Activated effector memory CD4-positive, alpha-beta T cell treated with anti-CD3 and anti-CD28 coated beads, Interleukin-2, amount 50 U/mL, for 16 hours (primary cell): ENCODE measurements at regions not wholly inside any gene's neighbourhood (a gene's known extent, or its start where the extent isn't known, plus 50 kb on each side); places are given as distances from the start of the nearest gene placed in this dataset.

Experiments
- DNase-seq: peaks from one replicate; pipeline ENCODE4 v3.0.0-alpha.2; 2020

DNA sequence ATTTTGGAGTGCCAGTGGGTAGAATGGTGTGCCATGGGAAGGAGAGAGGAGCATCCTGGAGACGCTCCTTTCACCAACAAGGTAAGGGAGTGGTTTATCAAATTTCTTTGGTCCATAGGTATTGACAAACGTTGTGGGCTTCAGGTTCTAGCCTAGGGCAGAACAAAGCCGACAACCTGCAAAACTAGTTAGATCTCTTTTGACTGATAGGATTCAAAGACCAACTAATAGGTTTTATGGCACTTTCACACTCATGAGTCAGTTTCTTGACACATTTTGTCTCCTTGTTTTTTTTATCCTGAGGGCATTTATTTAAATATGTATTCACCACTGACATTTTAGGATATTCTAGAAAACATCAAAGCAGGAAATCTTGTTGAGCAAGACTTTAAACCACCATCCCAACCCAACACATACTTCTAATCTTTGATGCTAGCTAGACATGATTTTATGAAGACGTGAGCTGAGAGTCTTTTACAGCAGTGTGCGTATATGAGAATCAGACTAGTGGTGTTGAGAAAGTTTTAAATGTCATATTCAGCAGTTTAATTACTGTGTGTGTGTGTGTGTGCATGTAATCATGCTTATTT, 370.4 kb upstream of the HSF2 start:
- no peak for DNase-seq

DNA sequence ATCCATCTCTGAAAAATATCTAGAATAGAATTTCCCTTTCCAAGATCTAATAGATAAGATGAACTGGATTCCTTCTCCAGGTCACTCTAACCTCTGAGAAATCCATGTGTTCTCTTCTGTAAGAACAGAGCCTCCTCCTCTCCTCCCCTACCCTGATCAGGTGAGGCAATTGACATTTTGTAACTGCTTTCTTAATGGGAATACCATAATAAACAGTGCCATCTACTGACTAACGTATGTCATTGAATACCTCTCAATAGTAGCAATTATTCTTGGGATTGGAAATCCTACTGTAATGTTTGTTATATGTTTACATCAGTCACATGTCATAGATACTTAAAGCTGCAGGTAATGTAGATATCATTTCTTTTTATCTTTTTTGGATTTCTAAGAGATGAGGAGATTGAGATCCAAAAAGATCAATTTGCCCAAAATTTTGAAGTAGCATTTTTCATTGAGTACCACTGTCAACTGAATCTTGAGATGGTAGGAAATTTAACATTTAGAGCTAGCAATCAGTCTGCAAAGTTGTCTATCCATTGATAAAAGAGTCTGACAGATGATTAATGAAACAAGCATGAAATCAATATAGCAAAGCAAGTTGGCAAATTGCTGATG, 365.8 kb upstream of the HSF2 start:
- DNase-seq = no peak

DNA sequence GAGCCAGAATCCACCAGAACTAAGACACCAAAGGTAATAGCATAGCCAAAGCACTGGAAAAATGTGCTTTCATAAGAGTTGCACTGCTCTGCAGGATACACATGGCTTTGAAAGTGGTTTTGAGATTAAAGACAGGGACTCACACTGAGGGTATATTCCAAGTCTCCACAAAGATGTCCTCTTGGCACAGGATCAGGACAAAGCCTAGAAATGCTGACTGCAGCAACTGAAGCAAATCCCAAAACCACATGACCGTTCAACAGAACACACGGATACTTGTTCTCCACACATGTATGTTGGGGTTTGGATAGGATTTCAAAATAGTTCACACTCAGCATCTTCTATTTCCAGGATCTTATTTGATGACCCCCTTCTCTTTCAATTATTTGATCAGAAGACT, 364.3 kb upstream of the HSF2 start:
- no peak for DNase-seq

DNA sequence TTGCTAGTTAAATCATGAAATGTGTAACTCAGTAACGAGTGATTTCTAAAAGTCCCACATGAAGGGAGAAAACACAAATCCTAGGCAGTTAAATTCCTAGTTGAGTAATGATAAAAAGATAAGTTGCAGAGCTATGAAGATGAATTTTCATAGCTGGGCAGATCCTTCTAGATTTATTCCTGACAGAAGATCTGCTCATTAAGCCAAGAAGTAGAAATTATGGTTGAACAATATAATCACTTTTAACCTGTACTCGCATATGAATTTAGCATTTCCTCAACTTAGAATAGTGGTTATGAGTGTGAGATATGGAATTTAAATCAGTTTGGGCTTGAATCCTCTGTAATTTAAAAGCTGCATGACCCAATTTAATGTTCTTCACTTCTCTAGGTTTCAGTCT, 359.2 kb upstream of the HSF2 start:
- no peak for DNase-seq

DNA sequence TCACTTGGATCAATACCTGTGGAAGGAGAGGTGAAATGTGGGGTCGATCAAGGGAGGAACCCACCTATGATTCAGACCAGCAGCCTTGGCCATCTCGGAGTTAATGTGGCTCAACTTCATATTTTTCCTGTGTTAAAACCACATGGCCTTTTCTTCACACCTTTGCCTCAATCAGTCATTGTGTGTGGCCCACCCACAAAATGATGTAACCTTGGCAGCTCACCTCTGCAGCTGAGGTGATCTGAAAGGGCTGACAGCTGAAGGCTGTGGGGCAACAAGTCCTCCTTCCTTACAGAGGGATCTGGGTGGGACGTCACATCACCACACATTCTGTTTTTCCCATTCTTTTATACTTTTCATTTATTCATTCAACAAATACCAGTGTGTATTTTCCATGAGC, 357.1 kb upstream of the HSF2 start:
- DNase-seq = no peak

DNA sequence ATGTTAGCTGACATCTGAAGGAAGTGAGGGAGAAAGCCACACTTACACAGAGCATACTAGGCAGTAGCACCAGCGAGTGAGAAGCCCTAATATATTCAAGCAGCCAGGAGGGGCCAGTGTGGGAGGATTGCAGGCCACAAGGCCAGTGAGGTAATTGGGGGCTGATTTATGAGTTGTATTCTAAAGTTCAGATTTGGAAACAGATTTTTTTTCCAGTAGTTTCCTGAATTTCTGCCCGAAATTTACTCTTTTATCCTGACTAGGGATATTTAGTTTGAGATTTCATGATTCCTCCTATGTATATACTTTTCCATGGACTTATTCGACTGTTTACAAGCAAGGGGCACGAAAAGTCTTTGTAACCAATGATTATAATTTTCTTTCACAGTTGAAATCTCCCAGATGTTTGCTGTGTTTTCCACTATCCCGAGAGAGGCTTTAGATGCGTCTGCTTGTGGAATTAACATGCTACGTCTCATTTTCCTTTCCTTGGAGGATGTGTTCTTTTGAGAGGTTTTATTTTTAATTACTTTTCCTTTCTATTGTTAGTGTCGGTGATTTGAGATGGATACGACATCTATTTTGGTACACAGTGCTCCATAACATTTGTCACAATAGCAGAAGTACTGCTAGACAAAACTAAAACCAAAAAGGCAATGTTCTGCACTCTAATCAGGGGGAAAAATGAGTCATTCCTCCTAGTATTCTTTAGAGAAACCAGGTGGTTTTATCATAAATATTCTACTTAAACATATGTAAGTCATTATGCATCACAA, 356.3 kb upstream of the HSF2 start:
- DNase-seq = no peak

DNA sequence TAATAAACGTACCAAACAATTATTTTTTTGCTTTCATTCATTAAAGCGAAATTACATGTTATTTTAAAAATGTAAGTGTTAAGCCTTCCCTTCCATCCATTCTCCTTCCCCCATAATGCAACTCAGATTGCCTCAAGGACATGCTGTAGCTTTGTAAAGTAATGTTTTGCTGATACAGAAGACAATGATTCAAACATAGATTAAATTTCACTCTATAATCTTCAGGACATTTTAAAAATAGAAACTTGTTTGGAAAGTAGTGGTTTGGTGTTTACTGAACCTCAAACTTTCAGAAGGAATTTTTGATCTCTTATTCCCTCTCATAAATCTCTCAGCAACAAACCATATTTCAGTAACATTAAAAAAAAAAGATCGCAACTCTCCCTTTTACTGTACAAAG, 350.9 kb upstream of the HSF2 start:
- DNase-seq = no peak

DNA sequence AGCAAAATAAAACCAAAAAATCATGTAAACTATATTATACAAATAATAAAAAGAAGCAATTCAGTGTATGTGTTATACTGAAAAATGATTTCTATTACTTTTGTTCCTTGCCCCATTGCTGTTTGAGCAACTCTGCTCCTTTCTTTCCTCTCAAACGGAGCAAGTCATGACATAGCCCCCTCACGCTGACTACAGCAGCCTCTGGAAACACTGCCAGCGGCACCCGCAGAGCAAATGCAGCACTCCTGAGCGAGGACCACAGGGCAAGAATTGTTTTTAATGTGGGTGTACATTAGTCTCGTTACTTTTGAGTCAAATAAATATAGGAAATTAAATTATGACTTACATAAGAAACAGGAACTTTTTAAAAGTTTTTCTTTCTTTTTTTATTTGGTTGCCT, 350.1 kb upstream of the HSF2 start:
- DNase-seq = no peak

DNA sequence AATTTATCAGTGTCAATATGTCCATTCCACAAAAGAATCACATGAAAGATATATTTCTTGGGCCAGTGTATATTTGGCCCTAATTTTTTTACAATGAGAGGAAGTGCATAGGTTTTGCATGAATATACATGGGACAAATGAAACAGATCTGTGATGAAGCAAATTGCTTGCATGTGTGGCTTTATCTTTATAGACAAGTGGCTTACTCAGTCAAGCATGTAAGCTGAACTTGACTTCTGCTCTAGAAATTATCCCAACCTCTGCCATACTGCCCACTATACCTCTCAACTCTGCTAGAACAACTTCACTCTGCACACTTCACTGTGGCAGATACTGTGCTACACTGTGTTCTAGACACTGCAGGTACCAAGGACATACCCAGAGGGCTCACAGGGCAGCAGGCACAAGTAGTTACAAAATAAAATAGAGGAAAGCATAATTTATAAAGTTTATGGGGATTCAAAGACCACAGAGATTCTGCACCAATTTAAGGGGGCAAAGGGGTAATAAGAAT, 349.2 kb upstream of the HSF2 start:
- no peak for DNase-seq

DNA sequence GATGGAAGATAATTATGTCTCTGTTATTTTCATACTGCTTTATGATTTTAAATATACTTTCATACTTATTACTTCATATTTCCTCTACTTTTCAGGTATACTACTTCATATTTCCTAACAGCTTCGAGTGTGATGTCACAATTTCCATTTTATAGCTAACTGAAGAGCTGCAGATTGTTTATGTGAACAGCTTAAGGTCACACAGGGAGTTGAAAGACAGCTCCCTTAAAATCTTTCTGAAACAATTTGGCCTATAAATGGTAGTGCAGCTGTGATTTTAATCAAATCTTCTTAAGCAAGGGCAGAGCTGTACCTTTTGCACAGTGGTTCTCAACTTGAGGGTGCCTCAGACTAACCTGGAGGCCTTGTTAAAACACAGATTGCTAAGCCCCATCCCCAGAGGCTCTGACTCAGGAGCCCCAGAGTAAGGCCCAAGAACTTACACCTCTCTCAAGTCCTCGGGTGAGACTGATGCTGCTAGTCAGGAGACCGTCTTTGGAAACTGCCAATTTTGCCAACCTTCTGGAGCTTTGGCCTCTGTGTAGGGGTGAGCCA, 347.0 kb upstream of the HSF2 start:
- no peak for DNase-seq

DNA sequence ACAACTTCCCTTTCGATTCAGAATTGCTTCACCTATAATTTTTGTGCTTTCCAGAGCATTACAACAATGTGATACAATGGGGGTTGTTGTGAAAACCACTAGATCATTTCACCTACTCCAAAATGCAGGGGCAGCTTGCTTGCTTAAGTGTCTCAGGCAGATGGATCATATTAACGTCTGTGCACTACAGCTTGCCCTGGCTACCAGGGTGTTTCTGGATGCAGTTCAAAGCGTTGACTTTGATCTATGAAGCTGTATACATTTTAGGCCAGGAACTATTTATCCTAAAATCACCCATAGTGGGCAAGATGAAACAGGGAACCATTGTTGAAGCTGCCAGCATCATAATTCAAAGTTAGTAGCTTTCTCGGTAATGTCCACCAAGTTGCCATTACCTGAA, 339.5 kb upstream of the HSF2 start:
- DNase-seq = no peak

DNA sequence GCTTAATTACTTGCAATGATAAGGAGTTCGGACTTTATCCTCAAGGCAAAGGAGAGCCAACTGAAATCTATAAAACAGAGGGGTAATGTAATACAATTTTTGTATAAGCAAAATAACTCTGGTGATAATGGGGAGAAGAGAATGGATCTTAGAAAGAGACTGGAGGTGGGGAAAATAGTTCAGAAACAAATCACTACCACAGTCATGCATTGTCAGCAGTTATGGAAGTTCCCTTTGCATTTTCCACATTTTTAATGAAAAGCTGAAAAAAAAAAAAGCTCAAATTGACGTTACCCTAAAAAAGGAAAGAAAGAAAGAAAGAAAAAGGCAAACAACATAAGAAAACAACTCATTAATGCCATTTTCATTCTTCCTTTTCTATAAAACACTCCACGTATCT, 337.6 kb upstream of the HSF2 start:
- DNase-seq = no peak

DNA sequence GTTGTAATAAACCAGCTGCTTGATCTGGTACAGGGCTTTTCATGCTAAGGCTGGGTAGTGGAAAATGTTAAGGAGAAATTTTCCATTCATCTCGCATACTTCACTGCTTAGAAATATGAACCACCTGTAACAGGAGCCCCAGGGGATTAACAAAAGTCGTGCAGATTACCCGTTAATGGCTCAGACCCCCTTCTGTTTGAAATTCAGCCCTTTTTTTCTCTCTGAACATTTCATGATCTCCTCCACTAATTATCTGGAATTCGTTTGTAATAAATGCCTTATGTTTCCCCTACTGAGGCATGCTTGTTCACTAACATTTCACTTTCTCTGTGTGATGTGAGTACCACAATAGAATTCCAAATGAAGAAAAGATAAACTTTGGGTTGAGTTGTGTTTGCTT, 336.4 kb upstream of the HSF2 start:
- DNase-seq = no peak

DNA sequence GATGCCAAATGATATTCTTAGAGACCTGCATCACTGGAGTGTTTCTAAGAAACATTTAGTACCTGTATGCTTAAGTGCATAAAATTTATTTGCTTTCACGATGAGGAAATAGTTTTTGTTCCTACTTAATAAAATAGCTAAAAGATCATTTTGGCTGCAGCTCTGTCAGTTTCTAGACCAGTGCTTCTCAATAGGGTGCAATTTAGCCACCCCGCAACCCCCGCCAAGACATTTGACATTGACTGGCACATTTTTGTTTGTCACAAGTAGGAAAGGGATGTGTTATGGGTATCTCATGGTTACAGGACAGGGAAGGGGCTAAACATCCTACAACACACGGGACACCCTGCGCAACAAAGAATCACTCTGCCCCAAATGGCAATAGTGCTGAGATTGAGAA, 335.7 kb upstream of the HSF2 start:
- DNase-seq = no peak

DNA sequence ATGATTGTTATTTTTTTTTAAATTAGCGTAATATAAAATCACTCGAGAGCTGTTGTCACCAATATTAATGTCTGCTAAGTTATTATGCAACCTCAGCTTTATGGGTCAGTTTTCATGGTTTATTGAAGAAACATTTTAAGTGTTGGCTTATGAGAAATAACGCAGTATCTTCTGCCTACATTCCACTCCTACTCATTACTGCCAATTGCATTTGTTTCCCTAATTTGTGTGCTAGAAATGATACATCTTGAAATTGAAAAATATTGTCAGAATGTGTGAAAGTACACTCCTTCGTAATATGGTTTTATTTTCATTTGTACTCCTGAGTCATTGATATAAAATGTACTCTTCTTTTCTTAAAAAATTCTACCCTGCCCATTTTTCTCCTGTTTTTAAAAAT, 333.3 kb upstream of the HSF2 start:
- DNase-seq = no peak

DNA sequence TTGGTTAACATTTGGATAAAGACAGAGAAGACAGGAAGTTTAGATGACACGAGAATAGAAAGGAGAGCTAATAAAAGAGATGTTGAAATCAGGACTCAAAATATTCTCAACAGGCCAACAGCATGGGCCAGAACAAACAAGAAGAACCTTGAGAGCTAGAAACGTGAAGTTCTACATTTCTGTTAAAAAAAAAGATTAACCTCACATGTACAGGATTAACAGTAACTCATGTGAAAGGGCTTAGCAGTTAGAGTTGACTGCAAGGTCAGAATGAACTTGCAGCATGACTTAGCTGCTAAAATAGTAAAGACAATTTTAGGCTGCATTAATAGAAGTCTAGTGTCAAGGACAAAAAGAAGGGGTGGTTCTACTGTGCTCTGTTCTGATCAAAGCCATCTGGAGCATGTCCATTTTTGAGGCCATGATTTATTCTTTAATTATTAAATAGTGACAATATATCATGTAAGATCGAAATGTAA, 331.1 kb upstream of the HSF2 start:
- no peak for DNase-seq

DNA sequence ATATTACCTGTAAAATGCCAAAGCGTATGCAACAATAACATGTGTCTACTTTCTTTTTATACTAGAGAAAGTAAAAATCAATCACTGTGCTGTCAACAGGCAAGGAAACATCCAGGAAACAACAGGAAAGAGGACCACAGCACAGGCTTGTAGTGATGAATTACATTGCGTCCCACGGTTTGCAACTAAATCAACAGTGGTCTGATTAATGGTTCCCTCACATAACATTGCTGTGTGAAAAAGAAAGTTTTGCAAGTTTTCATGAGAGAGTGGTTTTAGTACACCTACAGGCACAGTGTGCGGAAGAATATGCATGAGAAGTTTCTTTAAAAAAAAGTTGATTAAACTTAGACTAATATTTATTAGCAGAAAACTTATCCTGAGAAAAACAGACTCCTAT, 329.5 kb upstream of the HSF2 start:
- no peak for DNase-seq

DNA sequence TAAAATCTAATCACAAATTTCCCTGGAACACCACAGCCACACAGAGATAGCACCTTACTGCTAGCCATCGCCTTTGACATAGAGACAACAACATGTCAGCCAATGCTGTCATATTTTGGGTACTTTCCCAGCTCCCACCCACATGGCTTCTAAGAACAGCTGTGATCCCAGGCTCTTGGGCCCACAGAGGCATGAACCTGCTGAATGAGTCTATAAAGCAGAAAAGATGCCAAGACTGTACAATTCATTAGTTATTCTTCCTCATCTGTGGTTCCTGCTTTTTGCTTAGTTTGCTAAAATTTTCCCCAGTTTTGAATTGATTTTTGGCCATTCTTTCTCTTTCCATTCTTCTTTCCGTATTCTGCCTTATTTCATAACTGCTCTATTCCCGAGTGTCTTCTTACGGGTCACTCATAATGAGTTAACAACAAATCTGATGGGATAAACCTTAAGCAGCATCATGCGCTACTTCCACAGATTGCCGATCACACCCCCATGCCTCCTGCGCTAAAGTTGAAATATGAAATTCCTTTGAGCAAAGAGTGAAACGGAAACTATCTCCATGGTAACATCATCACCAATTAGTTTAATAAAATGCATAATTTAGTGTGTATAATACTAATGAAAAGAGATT, 327.3 kb upstream of the HSF2 start:
- no peak for DNase-seq

DNA sequence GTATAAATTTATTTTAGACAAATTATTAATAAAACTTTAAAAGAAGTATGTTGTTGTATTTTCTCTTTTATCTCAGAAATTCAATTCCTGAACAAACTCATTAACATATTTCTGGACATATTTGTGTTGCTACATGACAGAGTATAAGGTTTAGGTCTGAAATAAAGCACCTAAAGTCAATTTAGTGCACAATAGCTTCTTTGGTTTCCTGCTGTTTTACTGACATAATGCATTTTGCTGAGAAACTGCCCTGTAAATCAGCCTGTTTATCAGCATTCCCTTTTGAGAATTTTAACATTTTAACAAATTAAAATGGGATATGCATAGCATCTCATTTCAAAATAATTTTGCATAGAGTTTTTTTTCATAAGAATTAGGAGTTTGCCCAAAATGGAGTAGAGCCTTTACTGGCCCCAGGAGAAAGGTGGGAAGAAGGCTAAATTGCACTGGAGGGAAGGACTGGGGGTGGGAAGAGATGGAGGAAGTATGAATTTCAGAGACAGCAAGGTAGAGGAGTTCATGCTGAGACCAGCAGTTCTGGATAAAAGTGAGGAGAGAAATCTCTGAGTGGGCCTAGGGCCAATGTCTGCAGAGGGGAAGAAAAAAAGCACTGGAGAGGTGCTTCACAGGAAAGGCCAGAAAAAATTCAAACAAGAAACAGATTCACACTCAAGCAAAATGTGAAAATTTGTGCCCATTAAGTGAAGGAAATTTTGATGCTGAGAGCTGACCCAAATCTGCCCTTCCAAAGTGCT, 324.2 kb upstream of the HSF2 start:
- no peak for DNase-seq

DNA sequence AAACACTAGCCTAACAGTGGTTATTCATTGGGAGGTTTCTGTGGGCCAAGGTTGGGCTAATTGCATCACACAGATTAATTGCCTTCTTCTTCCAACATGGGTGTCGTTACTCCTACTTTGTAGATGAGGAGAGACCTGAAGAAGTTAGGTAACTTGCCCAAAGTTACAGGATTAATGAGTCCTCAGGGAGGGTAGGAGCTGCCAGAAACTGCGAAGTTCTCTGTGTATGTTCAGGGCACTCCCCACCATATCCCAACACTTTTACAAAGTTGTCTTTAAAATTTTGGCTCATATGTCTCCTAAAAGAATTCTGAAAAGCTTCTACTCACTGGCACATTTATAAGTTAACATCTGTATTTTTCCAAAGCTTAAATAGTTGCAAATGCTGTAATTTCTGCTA, 323.5 kb upstream of the HSF2 start:
- no peak for DNase-seq

DNA sequence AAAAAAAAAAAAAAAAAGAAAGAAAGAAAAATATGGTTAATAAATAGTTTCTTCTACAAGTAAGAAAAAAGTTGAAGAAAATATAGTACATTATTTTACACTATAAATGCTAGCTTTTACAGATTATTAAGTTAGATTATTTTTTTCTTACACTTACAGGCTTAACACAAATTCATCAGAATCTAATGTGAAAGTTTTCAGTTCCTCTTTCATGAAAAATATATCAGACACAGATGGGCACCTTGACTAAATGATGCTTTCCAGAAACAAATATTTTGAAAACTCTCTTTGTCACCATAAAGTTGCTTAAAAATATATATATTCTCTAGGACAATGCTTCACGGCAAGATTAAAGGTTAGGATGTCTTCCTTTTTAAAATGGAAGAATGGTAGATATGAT, 321.8 kb upstream of the HSF2 start:
- no peak for DNase-seq

DNA sequence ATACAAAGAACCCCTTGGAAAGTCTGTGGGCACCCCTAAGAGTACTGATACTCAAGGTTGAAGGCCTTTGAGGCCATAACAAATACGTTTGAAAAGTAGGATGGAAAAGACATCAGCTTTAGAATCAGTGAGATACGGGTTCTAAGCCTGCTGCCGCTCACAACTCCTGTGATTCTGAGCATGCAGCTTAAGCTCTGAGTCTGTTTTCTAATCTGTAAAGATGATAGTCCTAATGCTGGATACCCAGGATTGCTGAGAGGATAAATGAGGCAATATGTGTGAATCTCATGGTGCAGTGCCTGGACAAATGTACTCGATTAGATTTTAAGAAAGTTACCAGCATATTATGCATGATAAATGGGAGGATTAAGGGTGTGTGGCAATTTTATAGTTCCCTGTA, 321.0 kb upstream of the HSF2 start:
- no peak for DNase-seq

DNA sequence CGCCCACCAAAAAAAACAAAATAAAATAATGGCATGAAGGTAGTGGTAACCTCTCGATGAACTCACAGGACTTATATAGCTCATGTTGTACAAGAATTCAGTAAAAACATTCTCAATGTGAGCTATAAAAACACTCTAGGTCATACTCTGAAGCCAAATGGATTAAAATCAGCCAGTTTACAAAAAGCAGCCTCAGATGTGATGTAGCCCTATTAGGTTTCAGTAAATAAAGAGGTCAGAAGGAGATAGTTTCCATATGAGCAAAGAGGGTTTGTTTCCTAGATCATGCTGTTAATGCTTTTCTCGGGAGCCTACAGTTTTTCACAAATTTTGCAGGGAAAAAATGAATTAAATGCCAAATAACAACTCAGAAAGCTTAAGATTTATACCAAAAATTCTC, 319.5 kb upstream of the HSF2 start:
- DNase-seq = no peak
